ENCODE measurements at regions not wholly inside any gene's neighbourhood (a gene's known extent, or its start where the extent isn't known, plus 50 kb on each side); places are given as distances from the start of the nearest gene placed in this dataset.

DNA sequence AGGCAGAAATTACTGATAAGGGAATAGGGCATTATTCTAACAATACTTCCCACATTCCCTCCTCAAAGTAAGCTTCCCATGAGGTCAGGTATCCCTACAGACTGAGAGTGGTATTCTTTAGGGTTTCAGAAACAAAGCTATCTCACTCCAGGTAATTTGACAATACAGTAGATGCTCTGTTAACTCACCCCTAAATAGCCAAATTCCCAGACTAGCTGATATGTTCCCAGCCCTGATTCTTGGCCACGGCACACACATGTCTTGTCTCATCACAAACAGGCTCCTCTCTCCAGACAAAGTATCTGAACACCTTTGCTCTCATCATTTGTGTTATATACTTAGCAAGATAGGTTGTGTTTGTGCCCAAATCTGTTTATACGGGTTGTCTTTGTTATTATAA is 139.9 kb downstream of the ZNF608 start:
- DNase-seq (ENCODE audit: insufficient read length, low spot score) = no peak
- FAIRE-seq = no peak

DNA sequence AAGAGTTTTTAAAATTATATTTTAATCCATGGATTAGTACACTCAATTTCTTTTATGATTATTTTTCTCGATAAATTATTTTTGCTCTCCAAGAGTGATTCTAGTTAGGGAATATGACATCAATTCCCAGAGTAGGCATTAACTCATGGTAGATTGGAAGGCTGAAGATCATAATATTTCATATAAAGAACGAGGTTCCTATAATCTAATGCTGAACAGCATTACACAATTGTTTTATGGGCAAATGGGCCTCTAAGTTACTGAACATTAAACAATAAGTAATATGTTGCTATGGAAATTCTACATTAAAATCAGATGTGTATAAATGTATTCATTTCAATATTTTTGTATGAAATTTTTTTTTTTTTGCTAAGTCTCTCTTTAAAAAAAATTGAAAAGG is 140.3 kb downstream of the ZNF608 start:
- FAIRE-seq (no peak), DNase-seq (ENCODE audit: insufficient read length, low spot score) (no peak)
- no peak for TF ChIP-seq POLR2A (IDR thresholded peaks at IDR 0.05; ENCODE audit: low read depth, low read length)

More for the DNA sequence above, 139.9 kb downstream of the ZNF608 start:
- TF ChIP-seq POLR2A (IDR thresholded peaks at IDR 0.05; ENCODE audit: low read depth, low read length) = no peak

- no peak for TF ChIP-seq POLR2A (IDR thresholded peaks at IDR 0.05; ENCODE audit: low read depth, low read length)
- FAIRE-seq (no peak), DNase-seq (ENCODE audit: insufficient read length, low spot score) (no peak)
These were observed 140.9 kb downstream of the ZNF608 start for GRCh38 chr5:124605541-124605940.

DNA sequence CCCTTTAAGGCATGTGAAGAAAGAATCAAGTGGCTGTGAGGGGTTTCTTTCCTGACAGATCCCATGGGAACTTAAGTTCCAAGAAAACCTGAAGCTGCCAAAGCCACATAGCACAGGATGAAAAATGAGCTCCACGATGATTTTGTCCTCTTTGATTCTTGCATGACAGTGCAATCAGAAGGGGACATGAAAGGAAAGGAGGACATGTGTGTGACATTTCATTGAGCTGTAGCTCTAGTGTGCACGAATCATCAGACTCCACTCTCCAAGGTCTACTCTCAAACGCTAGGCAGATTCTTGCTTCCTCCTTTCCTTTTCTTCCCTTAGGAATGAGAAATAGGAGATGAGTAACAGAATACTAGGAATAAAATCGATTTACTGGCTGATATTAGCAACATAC is 142.0 kb downstream of the ZNF608 start:
- no peak for DNase-seq (ENCODE audit: insufficient read length, low spot score)
- no peak for TF ChIP-seq POLR2A (IDR thresholded peaks at IDR 0.05; ENCODE audit: low read depth, low read length)
- no peak for FAIRE-seq

GRCh38 chr5:124602925-124603650 is 143.4 kb downstream of the ZNF608 start:
- DNase-seq (ENCODE audit: insufficient read length, low spot score) (no peak), FAIRE-seq (no peak)
- TF ChIP-seq POLR2A (IDR thresholded peaks at IDR 0.05; ENCODE audit: low read depth, low read length) = no peak

- FAIRE-seq (no peak), DNase-seq (ENCODE audit: insufficient read length, low spot score) (no peak)
- no peak for TF ChIP-seq POLR2A (IDR thresholded peaks at IDR 0.05; ENCODE audit: low read depth, low read length)
These were observed 147.1 kb downstream of the ZNF608 start for GRCh38 chr5:124599028-124599973.

DNA sequence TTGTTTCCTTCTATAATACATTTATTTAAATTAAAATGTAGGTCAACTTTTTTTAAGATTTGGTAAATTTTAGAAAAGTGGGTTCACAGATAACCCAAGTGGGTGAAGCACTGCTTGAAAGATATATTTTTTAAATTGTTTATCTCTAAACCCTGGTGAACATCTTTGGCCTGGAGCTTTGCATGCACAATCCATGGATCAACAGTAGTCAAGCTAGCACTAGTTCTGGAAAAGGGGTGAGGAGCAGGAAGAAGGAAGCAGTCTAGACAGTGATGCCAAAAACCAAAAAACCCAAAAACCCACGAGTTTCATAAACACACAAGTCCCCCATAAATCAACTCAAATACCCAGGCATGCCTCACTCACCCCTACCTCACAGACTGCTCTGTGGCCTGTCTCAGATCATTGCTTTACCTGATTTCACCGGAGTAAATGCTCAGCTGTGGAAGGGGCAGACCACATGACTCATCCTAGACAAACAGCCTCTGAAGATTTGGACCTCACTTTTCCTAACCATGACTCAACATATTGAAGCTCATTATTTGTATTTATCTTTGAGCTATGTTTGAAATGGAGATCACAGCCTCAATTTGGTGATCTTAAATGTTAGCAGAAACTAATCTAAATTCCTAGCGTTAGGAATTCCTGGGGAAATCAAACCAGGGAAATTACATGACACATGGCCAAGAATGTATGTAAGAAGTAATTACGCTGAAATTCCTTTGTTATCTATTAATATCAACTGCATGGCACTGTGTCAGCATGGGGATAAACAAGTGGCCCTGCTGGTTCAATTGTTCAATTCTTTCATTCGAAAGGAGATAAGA is 149.6 kb downstream of the ZNF608 start:
- FAIRE-seq (no peak), DNase-seq (ENCODE audit: insufficient read length, low spot score) (no peak)
- no peak for TF ChIP-seq POLR2A (IDR thresholded peaks at IDR 0.05; ENCODE audit: low read depth, low read length)

DNA sequence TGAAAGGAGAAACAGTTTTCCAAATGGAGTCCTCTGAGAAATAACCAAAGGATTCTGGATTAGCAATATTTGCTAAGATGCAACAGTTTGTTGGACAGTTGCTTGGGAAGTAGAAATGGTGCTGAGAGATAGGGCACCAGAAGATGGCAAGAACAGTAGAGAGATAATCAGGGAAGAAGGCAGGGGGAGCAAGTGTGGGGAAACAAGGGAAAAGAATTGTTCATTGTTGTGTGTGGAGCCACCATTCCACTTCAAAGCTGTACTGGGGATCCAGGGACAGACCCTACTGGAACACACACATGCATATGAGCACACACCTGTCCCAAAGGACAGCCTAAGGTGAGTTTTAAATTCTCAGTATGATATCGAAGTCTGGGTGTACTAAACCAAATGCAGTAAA is 152.5 kb downstream of the ZNF608 start:
- DNase-seq (ENCODE audit: insufficient read length, low spot score) (no peak), FAIRE-seq (no peak)
- TF ChIP-seq POLR2A (IDR thresholded peaks at IDR 0.05; ENCODE audit: low read depth, low read length) = no peak

GRCh38 chr5:124592891-124593290 is 153.5 kb downstream of the ZNF608 start:
- FAIRE-seq (no peak), DNase-seq (ENCODE audit: insufficient read length, low spot score) (no peak)
- no peak for TF ChIP-seq POLR2A (IDR thresholded peaks at IDR 0.05; ENCODE audit: low read depth, low read length)

GRCh38 chr5:124591583-124591982 is 154.9 kb downstream of the ZNF608 start:
- FAIRE-seq = no peak

GRCh38 chr5:124590686-124591085 is 155.8 kb downstream of the ZNF608 start:
- no peak for DNase-seq (ENCODE audit: insufficient read length, low spot score)
- no peak for TF ChIP-seq POLR2A (IDR thresholded peaks at IDR 0.05; ENCODE audit: low read depth, low read length)
- no peak for FAIRE-seq

More at GRCh38 chr5:124591583-124591982, 154.9 kb downstream of the ZNF608 start:
- DNase-seq (ENCODE audit: insufficient read length, low spot score) = no peak
- TF ChIP-seq POLR2A (IDR thresholded peaks at IDR 0.05; ENCODE audit: low read depth, low read length) = no peak

DNA sequence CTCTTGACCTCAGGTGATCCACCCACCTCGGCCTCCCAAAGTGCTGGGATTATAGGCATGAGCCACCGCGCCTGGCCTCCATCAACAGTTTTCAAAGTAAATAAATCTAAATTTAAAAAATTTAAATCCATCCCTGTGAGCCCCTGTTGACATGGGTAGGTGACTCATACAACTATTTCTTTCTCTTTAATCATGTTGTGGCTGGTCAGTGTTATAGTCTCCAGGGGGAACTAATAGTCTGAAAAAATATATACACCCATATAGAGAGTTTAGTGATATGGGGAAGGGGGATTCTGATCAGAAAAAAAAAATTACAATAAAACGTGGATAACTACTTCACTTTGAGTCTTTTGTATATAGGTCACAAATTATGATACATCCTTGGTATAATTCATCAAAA is 159.2 kb downstream of the ZNF608 start:
- TF ChIP-seq POLR2A (IDR thresholded peaks at IDR 0.05; ENCODE audit: low read depth, low read length) = no peak
- DNase-seq (ENCODE audit: insufficient read length, low spot score) (no peak), FAIRE-seq (no peak)

GRCh38 chr5:124584991-124585715 is 161.3 kb downstream of the ZNF608 start:
- no peak for TF ChIP-seq POLR2A (IDR thresholded peaks at IDR 0.05; ENCODE audit: low read depth, low read length)

More at GRCh38 chr5:124584991-124585715, 161.3 kb downstream of the ZNF608 start:
- no peak for DNase-seq (ENCODE audit: insufficient read length, low spot score)
- FAIRE-seq = no peak
